HEK293T (cell line): ENCODE measurements at regions not wholly inside any gene's neighbourhood (a gene's known extent, or its start where the extent isn't known, plus 50 kb on each side); places are given as distances from the start of the nearest gene placed in this dataset.

Source experiments
- CTCF ChIA-PET: fragments of 350-600 bp; formaldehyde crosslinking; extraction: SDS; loops from one replicate; lab custom pipeline; 2021; ENCODE audit warnings: antibody characterized with exemption, inconsistent platforms; lab: Yijun Ruan, JAX
- POLR2A ChIA-PET: fragments of 350-600 bp; formaldehyde crosslinking; extraction: SDS; loops from one replicate; lab custom pipeline; 2020; ENCODE audit warnings: antibody characterized with exemption, inconsistent platforms; lab: Yijun Ruan, JAX
- DNase-seq: peaks from one replicate; pipeline ENCODE4 v3.0.0; 2012; ENCODE audit warnings: mixed read lengths; ENCODE audit errors: extremely low spot score
- ARNT ChIP-seq: fragments of 450-650 bp; IDR thresholded peaks from 2 replicates; pipeline ENCODE4 v1.6.1; 2017; ENCODE audit warnings: mild to moderate bottlenecking
- BHLHE40 ChIP-seq: fragments of 450-650 bp; IDR thresholded peaks from 2 replicates; pipeline ENCODE4 v1.6.1; 2016; ENCODE audit warnings: mild to moderate bottlenecking, moderate library complexity, borderline replicate concordance
- CTBP1 ChIP-seq: fragments of 450-650 bp; IDR thresholded peaks from 2 replicates; pipeline ENCODE4 v1.6.1; 2016; ENCODE audit warnings: borderline replicate concordance
- ELF4 ChIP-seq: fragments of 450-650 bp; IDR thresholded peaks from 2 replicates; pipeline ENCODE4 v1.6.1; 2017; ENCODE audit warnings: antibody characterized with exemption
- FOXA1 ChIP-seq: fragments of 450-650 bp; IDR thresholded peaks from 2 replicates; pipeline ENCODE4 v1.6.1; 2016; ENCODE audit warnings: mild to moderate bottlenecking
- FOXK2 ChIP-seq: fragments of 450-650 bp; IDR thresholded peaks from 2 replicates; pipeline ENCODE4 v1.6.1; 2016; ENCODE audit warnings: mild to moderate bottlenecking
- FOXM1 ChIP-seq: fragments of 450-650 bp; IDR thresholded peaks from 2 replicates; pipeline ENCODE4 v1.6.1; 2017; ENCODE audit warnings: mild to moderate bottlenecking, borderline replicate concordance
- HDGF ChIP-seq: fragments of 450-650 bp; IDR thresholded peaks from 2 replicates; pipeline ENCODE4 v1.6.1; 2017; ENCODE audit warnings: antibody characterized with exemption, borderline replicate concordance
- L3MBTL2 ChIP-seq: fragments of 450-650 bp; conservative IDR thresholded peaks from 2 replicates; pipeline ENCODE4 v1.6.1; 2016; ENCODE audit warnings: mild to moderate bottlenecking
- LEF1 ChIP-seq: fragments of 450-650 bp; IDR thresholded peaks from 2 replicates; pipeline ENCODE4 v1.6.1; 2017; ENCODE audit warnings: mild to moderate bottlenecking, borderline replicate concordance
- NFRKB ChIP-seq: fragments of 450-650 bp; IDR thresholded peaks from 2 replicates; pipeline ENCODE4 v1.6.1; 2016; ENCODE audit warnings: mild to moderate bottlenecking, moderate library complexity
- SP1 ChIP-seq: fragments of 450-650 bp; IDR thresholded peaks from 2 replicates; pipeline ENCODE4 v1.6.1; 2017
- SUZ12 ChIP-seq: fragments of 450-650 bp; IDR thresholded peaks from 2 replicates; pipeline ENCODE4 v1.6.1; 2016; ENCODE audit warnings: mild to moderate bottlenecking
- TARDBP ChIP-seq: fragments of 450-650 bp; IDR thresholded peaks from 2 replicates; pipeline ENCODE4 v1.6.1; 2016
- ZNF384 ChIP-seq: fragments of 450-650 bp; IDR thresholded peaks from 2 replicates; pipeline ENCODE4 v1.6.1; 2016
- TF ChIP-seq, protein P1 (sequence below): fragments of 450-650 bp; IDR thresholded peaks from 2 replicates; pipeline ENCODE4 v1.6.1; 2016

GRCh38 chr13:109900320-109900719 is 113.9 kb upstream of the IRS2 start:
- ChIA-PET CTCF (no interaction called here), POLR2A (no interaction called here)
- DNase-seq: no peak
- no peak for TF ChIP-seq BHLHE40
- no peak for TF ChIP-seq L3MBTL2
- TF ChIP-seq SUZ12: no peak
- TF ChIP-seq NFRKB: no peak
- TF ChIP-seq TARDBP: no peak
- no peak for TF ChIP-seq ARNT

GRCh38 chr13:109899748-109900147 is 113.4 kb upstream of the IRS2 start:
- CTCF ChIA-PET: no interaction called here
- TF ChIP-seq, protein P1, sequence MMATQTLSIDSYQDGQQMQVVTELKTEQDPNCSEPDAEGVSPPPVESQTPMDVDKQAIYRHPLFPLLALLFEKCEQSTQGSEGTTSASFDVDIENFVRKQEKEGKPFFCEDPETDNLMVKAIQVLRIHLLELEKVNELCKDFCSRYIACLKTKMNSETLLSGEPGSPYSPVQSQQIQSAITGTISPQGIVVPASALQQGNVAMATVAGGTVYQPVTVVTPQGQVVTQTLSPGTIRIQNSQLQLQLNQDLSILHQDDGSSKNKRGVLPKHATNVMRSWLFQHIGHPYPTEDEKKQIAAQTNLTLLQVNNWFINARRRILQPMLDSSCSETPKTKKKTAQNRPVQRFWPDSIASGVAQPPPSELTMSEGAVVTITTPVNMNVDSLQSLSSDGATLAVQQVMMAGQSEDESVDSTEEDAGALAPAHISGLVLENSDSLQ: no peak
- no peak for TF ChIP-seq FOXM1
- no peak for TF ChIP-seq SUZ12
- TF ChIP-seq LEF1: no peak
- DNase-seq: no peak
- POLR2A ChIA-PET: no interaction called here

DNA sequence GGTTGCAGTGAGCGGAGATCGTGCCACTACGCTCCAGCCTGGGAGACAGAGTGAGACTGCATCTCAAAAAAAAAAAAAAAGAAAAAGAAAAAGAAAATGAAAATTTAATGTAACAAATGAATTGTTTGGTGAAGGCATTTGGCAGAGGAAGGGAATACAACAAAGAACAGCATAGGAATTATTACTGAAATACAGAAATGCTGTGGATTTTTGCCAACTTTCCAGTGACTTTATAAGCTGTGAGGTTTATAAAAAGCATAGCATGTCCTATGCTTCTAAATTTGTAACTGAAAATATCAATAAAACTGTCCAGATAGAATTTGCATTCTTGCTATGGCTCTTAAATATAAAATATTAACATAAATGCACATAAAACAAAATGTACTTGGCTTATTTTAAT is 112.9 kb upstream of the IRS2 start:
- ChIA-PET POLR2A (no interaction called here), CTCF (no interaction called here)
- no peak for TF ChIP-seq BHLHE40
- TF ChIP-seq LEF1: no peak
- no peak for TF ChIP-seq ARNT
- no peak for TF ChIP-seq ELF4
- no peak for TF ChIP-seq L3MBTL2
- no peak for TF ChIP-seq SUZ12
- no peak for TF ChIP-seq CTBP1
- TF ChIP-seq SP1: no peak
- no peak for TF ChIP-seq FOXM1
- no peak for TF ChIP-seq HDGF
- DNase-seq: no peak

GRCh38 chr13:109897988-109898624 is 111.7 kb upstream of the IRS2 start:
- TF ChIP-seq BHLHE40: no peak
- TF ChIP-seq SUZ12: no peak
- no peak for TF ChIP-seq ELF4
- TF ChIP-seq, protein P1: no peak
- no peak for TF ChIP-seq FOXA1
- TF ChIP-seq NFRKB: no peak
- TF ChIP-seq TARDBP: no peak
- no peak for TF ChIP-seq L3MBTL2
- no peak for TF ChIP-seq FOXM1
- no peak for TF ChIP-seq FOXK2
- no peak for TF ChIP-seq SP1
- no peak for TF ChIP-seq CTBP1
- no peak for TF ChIP-seq ZNF384
- TF ChIP-seq LEF1: no peak
- TF ChIP-seq HDGF: no peak
- no peak for TF ChIP-seq ARNT
- ChIA-PET POLR2A (no interaction called here), CTCF (no interaction called here)
- DNase-seq: no peak

GRCh38 chr13:109892101-109892500 is 105.7 kb upstream of the IRS2 start:
- no peak for TF ChIP-seq HDGF
- no peak for TF ChIP-seq L3MBTL2
- TF ChIP-seq TARDBP: no peak
- TF ChIP-seq ARNT: no peak
- TF ChIP-seq SUZ12: no peak
- no peak for TF ChIP-seq BHLHE40
- no peak for TF ChIP-seq ELF4
- no peak for TF ChIP-seq NFRKB
- TF ChIP-seq FOXK2: no peak
- TF ChIP-seq FOXA1: no peak
- TF ChIP-seq CTBP1: no peak
- no peak for TF ChIP-seq FOXM1
- TF ChIP-seq LEF1: no peak
- no peak for TF ChIP-seq ZNF384
- ChIA-PET CTCF (no interaction called here), POLR2A (no interaction called here)
- no peak for DNase-seq

GRCh38 chr13:109885235-109885634 is 98.9 kb upstream of the IRS2 start:
- CTCF ChIA-PET: no interaction called here
- TF ChIP-seq ELF4 (no peak), NFRKB (no peak), ARNT (no peak), CTBP1 (no peak), FOXK2 (no peak), TARDBP (no peak), L3MBTL2 (no peak), SUZ12 (no peak)
- TF ChIP-seq, protein P1: no peak
- POLR2A ChIA-PET: no interaction called here
- no peak for DNase-seq

DNA sequence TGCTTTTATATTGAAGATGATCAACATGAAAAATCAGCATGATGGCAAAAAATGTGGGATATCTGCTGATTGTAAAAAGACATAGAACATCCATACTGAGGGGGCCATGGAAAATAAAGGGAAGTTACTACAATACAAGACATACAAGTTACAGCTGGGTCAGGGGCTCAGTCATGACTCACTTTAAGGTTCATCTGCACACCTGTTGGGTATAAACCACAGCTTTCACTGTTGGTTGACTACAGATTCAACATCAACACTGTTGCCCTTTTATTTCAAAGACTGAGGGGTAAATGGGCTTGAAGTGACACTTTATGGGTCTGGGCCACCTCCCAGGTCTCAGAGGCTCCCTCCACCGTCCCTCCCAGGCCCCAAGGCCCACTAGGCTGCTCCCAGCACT is 98.1 kb upstream of the IRS2 start:
- CTCF ChIA-PET: no interaction called here
- no peak for TF ChIP-seq NFRKB
- TF ChIP-seq CTBP1: no peak
- TF ChIP-seq, protein P1: no peak
- no peak for TF ChIP-seq ZNF384
- no peak for TF ChIP-seq FOXM1
- TF ChIP-seq SP1: no peak
- no peak for TF ChIP-seq SUZ12
- TF ChIP-seq TARDBP: no peak
- no peak for TF ChIP-seq HDGF
- TF ChIP-seq ARNT: no peak
- no peak for TF ChIP-seq L3MBTL2
- no peak for TF ChIP-seq FOXK2
- no peak for TF ChIP-seq ELF4
- no peak for TF ChIP-seq FOXA1
- TF ChIP-seq BHLHE40: no peak
- POLR2A ChIA-PET: no interaction called here
- no peak for DNase-seq
